Upper lobe of left lung (tissue), 6 donors: ENCODE measurements at regions not wholly inside any gene's neighbourhood (a gene's known extent, or its start where the extent isn't known, plus 50 kb on each side); places are given as distances from the start of the nearest gene placed in this dataset.
A peak's percentile ranks its signal among the peaks of the same experiment; 100 is the strongest.

Source experiments
- ATAC-seq, 2 donors: fragments of 200-7000 bp; cut with Tn5 transposase; one replicate each; pipeline ENCODE4 v1.9.1; 2022; ENCODE audit warnings: mild to moderate bottlenecking in 2 of 2, moderate library complexity in 2 of 2; ENCODE audit not compliant: low FRiP score in 2 of 2
- DNase-seq, 2 donors: peaks; one replicate each; pipeline ENCODE4 v3.0.0-alpha.2; 2019 to 2020
- H3K27ac ChIP-seq, 4 donors: fragments of 200-600 bp; sonication (generic); one replicate each; pipeline ENCODE4 v1.5.1; 2016 to 2019
- H3K27me3 ChIP-seq, 4 donors: fragments of 200-600 bp; sonication (generic); one replicate each; pipeline ENCODE4 v1.5.1; 2017 to 2019
- H3K36me3 ChIP-seq, 4 donors: fragments of 200-600 bp; sonication (generic); one replicate each; pipeline ENCODE4 v1.5.1; 2016 to 2019
- H3K4me1 ChIP-seq, 4 donors: fragments of 200-600 bp; sonication (generic); one replicate each; pipeline ENCODE4 v1.5.1; 2018 to 2019
- H3K4me3 ChIP-seq, 4 donors: fragments of 200-600 bp; sonication (generic); one replicate each; pipeline ENCODE4 v1.5.1; 2017 to 2019; ENCODE audit warnings: mild to moderate bottlenecking in 2 of 4, moderate library complexity in 1 of 4
- H3K9me3 ChIP-seq, 4 donors: fragments of 200-600 bp; sonication (generic); one replicate each; pipeline ENCODE4 v1.5.1; 2018 to 2019
- EP300 ChIP-seq, 4 donors: sonication (generic); formaldehyde crosslinking; IDR thresholded peaks; one replicate each; pipeline ENCODE4 v1.5.1; 2017; ENCODE audit warnings: antibody characterized with exemption in 4 of 4, control low read depth in 2 of 4
- POLR2A ChIP-seq, 4 donors: fragments of 450-650 bp; IDR thresholded peaks; one replicate each; pipeline ENCODE4 v1.5.1; 2016 to 2017; ENCODE audit warnings: antibody characterized with exemption in 4 of 4, mild to moderate bottlenecking in 2 of 4
- POLR2AphosphoS5 ChIP-seq, 2 donors: sonication (generic); formaldehyde crosslinking; IDR thresholded peaks; one replicate each; pipeline ENCODE4 v1.5.1; 2017; ENCODE audit warnings: antibody characterized with exemption in 2 of 2
- WGBS, 2 donors: methylation state at CpG; one replicate each; pipeline ENCODE4 v1.1.5; 2017 to 2018; 5-methylcytosine and 5-hydroxymethylcytosine counted together
- TF ChIP-seq, protein P1 (sequence below), 6 experiments: fragments of 450-650 bp in 4 of 6; fragments of 200-600 bp in 2 of 6; sonication (generic) in 2 of 6; IDR thresholded peaks; one replicate each; pipeline ENCODE4 v1.5.1; 2016 to 2019; ENCODE audit warnings: antibody characterized with exemption in 6 of 6
- donor health status: DM: no; HTN: no; CAD: no; lungs with moderate emphysema.
- donor health status: DM: no; HTN: yes; CAD: no; lungs with severe emphysema.

DNA sequence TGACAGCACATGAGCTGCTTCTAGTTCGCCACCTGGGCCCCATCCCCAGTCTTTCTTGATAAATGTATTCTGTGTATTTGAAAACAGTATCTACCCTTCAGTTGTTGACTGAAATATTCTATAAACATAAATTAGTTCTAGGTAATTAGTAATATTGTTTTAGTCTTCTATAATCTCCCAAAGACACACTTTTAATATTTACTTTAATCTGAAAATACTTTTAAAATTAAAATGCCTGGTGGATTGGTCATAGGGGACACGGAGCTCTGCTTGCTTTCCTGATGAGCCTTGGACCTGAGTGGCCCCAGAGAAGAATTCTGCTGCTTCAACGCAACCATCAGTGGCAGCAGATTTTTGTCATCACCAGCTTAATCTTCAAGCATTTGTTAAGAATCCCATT is 234.5 kb downstream of the THBS2 start:
- no peaks in the 10 kb centered on the region for H3K27me3 ChIP-seq
- H3K4me3 ChIP-seq: no peak overlapping the region
- 67 to 76% methylated on average over 3 of the region's 3 CpGs for WGBS, 2 donors
- no peaks in the 10 kb centered on the region for H3K4me1 ChIP-seq
- ATAC-seq (no peak), DNase-seq (no peak)
- TF ChIP-seq POLR2AphosphoS5 (IDR thresholded peaks at IDR 0.05) (no peak), POLR2A (IDR thresholded peaks at IDR 0.05) (no peak), EP300 (IDR thresholded peaks at IDR 0.05) (no peak)
- TF ChIP-seq, protein P1, sequence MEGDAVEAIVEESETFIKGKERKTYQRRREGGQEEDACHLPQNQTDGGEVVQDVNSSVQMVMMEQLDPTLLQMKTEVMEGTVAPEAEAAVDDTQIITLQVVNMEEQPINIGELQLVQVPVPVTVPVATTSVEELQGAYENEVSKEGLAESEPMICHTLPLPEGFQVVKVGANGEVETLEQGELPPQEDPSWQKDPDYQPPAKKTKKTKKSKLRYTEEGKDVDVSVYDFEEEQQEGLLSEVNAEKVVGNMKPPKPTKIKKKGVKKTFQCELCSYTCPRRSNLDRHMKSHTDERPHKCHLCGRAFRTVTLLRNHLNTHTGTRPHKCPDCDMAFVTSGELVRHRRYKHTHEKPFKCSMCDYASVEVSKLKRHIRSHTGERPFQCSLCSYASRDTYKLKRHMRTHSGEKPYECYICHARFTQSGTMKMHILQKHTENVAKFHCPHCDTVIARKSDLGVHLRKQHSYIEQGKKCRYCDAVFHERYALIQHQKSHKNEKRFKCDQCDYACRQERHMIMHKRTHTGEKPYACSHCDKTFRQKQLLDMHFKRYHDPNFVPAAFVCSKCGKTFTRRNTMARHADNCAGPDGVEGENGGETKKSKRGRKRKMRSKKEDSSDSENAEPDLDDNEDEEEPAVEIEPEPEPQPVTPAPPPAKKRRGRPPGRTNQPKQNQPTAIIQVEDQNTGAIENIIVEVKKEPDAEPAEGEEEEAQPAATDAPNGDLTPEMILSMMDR (IDR thresholded peaks at IDR 0.05): no peak
- H3K9me3 ChIP-seq: peaks cover 4 to 15% (median 10%) of the 10 kb centered on the region in 4 donors
- H3K36me3 ChIP-seq: no peaks in the 10 kb centered on the region
- no peak overlapping the region for H3K27ac ChIP-seq

DNA sequence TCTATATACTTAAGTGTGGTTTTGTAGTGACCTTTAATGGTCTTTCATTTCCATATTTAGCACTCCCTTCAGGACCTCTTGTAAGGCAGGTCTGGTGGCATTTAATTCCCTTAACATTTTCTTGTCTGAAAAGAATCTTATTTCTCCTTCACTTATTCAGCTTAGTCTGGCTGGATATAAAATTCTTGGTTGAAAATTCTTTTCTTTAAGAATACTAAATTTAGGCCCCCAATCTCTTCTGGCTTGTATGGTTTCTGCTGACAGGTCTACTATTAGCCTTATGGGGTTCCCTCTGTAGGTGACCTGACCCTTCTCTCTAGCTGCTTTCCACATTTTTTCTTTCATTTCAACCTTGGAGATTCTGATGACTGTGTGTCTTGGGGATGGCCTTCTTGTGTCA is 236.9 kb downstream of the THBS2 start:
- H3K36me3 ChIP-seq: no peaks in the 10 kb centered on the region
- no peak overlapping the region for H3K27ac ChIP-seq
- TF ChIP-seq POLR2A (IDR thresholded peaks at IDR 0.05) (no peak), POLR2AphosphoS5 (IDR thresholded peaks at IDR 0.05) (no peak), EP300 (IDR thresholded peaks at IDR 0.05) (no peak)
- TF ChIP-seq, protein P1 (IDR thresholded peaks at IDR 0.05): no peak
- DNase-seq (no peak), ATAC-seq (no peak)
- H3K4me3 ChIP-seq: no peak overlapping the region
- no peaks in the 10 kb centered on the region for H3K4me1 ChIP-seq
- H3K9me3 ChIP-seq: peaks cover 4 to 11% (median 9%) of the 10 kb centered on the region in 4 donors
- H3K27me3 ChIP-seq: no peaks in the 10 kb centered on the region

DNA sequence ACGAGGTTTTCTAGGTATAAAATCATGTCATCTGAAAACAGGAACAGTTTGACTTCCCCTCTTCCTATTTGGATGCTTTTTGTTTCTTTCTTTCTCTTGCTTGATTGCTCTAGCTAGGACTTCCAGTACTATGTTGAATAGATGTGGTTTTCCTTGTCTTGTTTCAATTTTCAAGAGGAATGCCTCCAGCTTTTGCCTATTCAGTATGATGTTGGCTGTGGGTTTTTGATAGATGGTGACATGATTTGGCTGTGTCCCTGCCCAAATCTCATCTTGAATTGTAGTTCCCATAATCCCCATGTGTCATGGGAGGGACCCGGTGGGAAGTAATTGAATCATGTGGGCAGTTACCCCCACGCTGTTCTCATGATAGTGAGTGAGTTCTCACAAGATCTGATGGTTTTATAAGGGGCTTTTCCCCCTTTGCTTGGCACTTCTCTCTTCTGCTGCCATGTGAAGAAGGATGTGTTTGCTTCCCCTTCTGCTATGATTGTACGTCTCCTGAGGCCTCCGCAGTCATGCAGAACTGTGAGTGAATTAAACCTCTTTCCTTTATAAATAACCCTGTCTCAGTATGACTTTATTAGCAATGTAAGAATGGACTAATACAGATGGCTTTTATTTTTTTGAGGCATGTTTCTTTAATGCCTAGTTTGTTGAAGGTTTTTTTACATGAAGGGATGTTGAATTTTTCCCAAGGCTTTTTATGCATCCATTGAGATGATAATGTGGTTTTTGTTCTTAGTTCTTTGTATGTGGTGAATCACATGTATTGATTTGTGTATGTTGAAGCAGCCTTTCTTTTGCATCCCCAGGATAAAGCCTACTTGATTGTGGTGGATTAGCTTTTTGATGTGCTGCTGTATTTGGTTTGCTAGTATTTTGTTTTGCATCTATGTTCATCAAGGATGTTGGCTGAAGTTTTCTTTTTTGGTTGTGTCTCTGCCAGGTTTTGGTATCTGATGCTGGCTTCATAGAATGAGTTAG is 239.1 kb downstream of the THBS2 start:
- Histone ChIP-seq H3K9me3 (peaks cover 4 to 11% (median 9%) of the 10 kb centered on the region in 4 donors), H3K36me3 (no peaks in the 10 kb centered on the region), H3K4me1 (no peaks in the 10 kb centered on the region), H3K27ac (no peak overlapping the region), H3K4me3 (no peak overlapping the region), H3K27me3 (no peaks in the 10 kb centered on the region)
- ATAC-seq (peak in 1 of 2 donors; percentile 60), DNase-seq (no peak)
- TF ChIP-seq EP300 (IDR thresholded peaks at IDR 0.05) (no peak), POLR2AphosphoS5 (IDR thresholded peaks at IDR 0.05) (no peak), POLR2A (IDR thresholded peaks at IDR 0.05) (no peak)
- TF ChIP-seq, protein P1 (IDR thresholded peaks at IDR 0.05): no peak
- 75 to 84% methylated on average over 5 of the region's 5 CpGs for WGBS, 2 donors

DNA sequence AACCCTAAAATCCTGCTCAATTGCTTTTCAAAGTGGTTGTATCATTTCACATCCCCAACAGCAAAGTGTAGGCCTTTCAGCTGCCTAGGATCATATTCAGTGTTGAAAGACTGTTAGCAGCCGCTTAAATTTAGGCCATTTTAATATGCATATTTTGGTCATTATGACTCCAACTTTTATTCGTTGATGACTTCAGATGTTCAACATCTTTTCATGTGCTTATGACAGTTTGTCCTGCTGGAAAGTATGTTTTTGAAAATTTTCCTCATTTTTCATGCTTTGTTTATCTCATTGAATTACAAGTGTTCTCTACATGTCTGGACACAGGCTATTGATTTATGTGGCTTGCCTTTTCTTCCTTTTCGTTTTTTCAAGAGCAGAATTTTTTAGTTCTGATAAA is 244.0 kb downstream of the THBS2 start:
- no peak for DNase-seq
- H3K27me3 ChIP-seq: no peaks in the 10 kb centered on the region
- 71 to 76% methylated on average over 3 of the region's 3 CpGs for WGBS, 2 donors
- H3K9me3 ChIP-seq: no peaks in the 10 kb centered on the region
- no peak overlapping the region for H3K4me3 ChIP-seq
- TF ChIP-seq POLR2A (IDR thresholded peaks at IDR 0.05): no peak
- TF ChIP-seq, protein P1 (IDR thresholded peaks at IDR 0.05): no peak
- no peak for TF ChIP-seq EP300 (IDR thresholded peaks at IDR 0.05)
- no peak for TF ChIP-seq POLR2AphosphoS5 (IDR thresholded peaks at IDR 0.05)
- no peak for ATAC-seq
- no peaks in the 10 kb centered on the region for H3K36me3 ChIP-seq
- H3K27ac ChIP-seq: no peak overlapping the region
- no peaks in the 10 kb centered on the region for H3K4me1 ChIP-seq
